GM12878 (cell line): ENCODE measurements at regions not wholly inside any gene's neighbourhood (a gene's known extent, or its start where the extent isn't known, plus 50 kb on each side); places are given as distances from the start of the nearest gene placed in this dataset.

Experiments
- CHD1 ChIP-seq: IDR thresholded peaks from 2 replicates; pipeline ENCODE4 v1.6.1; 2012; ENCODE audit warnings: low read depth, low read length, improper control_type of control experiment
- EZH2 ChIP-seq: IDR thresholded peaks from 2 replicates; pipeline ENCODE4 v1.6.1; 2012; ENCODE audit warnings: low read depth, mild to moderate bottlenecking, control low read depth, inconsistent platforms, low read length, borderline replicate concordance; ENCODE audit not compliant: control insufficient read depth
- JUND ChIP-seq: IDR thresholded peaks from 2 replicates; pipeline ENCODE4 v1.6.1; 2012; ENCODE audit warnings: low read depth, mild to moderate bottlenecking, low read length, improper control_type of control experiment, moderate library complexity

GRCh38 chr17:77579131-77579530 lies 379.4 kb upstream of the TNRC6C start:
- TF ChIP-seq EZH2 (no peak), CHD1 (no peak), JUND (no peak)
